ENCODE measurements at regions not wholly inside any gene's neighbourhood (a gene's known extent, or its start where the extent isn't known, plus 50 kb on each side); places are given as distances from the start of the nearest gene placed in this dataset.
"Not testable (repeated sequence)": the region's sequence is repeated elsewhere in the genome, so short reads cannot be mapped to it uniquely, and the experiment has no call there.

DNA sequence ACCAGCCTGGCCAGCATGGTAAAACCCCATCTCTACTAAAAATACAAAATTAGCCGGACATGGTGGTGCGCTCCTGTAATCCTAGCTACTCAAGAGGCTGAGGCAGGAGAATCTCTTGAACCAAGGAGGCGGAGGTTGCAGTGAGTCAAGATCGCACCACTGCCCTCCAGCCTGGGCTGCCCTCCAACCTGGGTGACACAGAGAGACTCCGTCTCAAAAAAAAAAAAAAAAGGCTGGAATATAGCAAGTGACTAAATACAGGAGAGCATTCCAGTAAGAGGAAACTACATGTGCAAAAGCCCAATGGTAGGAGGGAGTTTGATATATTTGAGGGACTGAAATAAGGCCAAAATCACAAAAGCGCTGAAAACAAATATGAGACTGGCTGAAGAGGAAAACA lies 76.5 kb upstream of the NR5A2 start:
- TF ChIP-seq POLR2A (IDR thresholded peaks at IDR 0.05), result not testable (repeated sequence)
- TF ChIP-seq, protein P1, sequence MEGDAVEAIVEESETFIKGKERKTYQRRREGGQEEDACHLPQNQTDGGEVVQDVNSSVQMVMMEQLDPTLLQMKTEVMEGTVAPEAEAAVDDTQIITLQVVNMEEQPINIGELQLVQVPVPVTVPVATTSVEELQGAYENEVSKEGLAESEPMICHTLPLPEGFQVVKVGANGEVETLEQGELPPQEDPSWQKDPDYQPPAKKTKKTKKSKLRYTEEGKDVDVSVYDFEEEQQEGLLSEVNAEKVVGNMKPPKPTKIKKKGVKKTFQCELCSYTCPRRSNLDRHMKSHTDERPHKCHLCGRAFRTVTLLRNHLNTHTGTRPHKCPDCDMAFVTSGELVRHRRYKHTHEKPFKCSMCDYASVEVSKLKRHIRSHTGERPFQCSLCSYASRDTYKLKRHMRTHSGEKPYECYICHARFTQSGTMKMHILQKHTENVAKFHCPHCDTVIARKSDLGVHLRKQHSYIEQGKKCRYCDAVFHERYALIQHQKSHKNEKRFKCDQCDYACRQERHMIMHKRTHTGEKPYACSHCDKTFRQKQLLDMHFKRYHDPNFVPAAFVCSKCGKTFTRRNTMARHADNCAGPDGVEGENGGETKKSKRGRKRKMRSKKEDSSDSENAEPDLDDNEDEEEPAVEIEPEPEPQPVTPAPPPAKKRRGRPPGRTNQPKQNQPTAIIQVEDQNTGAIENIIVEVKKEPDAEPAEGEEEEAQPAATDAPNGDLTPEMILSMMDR (IDR thresholded peaks at IDR 0.05), result not testable (repeated sequence)

Measured in Peyer's patch (tissue), 4 donors.